Stomach smooth muscle (tissue), 2 donors: ENCODE measurements at regions not wholly inside any gene's neighbourhood (a gene's known extent, or its start where the extent isn't known, plus 50 kb on each side); places are given as distances from the start of the nearest gene placed in this dataset.

Source experiments
- H3K27ac ChIP-seq: one replicate; pipeline ENCODE4 v1.7.0; 2013; ENCODE audit warnings: mild to moderate bottlenecking, low read length, inconsistent platforms
- H3K27me3 ChIP-seq, 2 donors: one replicate each; pipeline ENCODE4 v1.7.0; 2013; ENCODE audit warnings: low read length in 2 of 2; ENCODE audit not compliant: insufficient read depth in 2 of 2, control insufficient read depth in 1 of 2
- H3K36me3 ChIP-seq, 2 donors: one replicate each; pipeline ENCODE4 v1.7.0; 2013; ENCODE audit warnings: low read length in 2 of 2; ENCODE audit not compliant: control insufficient read depth in 2 of 2, insufficient read depth in 2 of 2
- H3K4me1 ChIP-seq: one replicate; pipeline ENCODE4 v1.7.0; 2013; ENCODE audit warnings: low read length; ENCODE audit not compliant: control insufficient read depth, insufficient read depth
- H3K4me3 ChIP-seq, 2 donors: one replicate each; pipeline ENCODE4 v1.7.0; 2013; ENCODE audit warnings: low read length in 2 of 2
- H3K9ac ChIP-seq, 2 donors: one replicate each; pipeline ENCODE4 v1.7.0; 2013; ENCODE audit warnings: low read length in 2 of 2, mild to moderate bottlenecking in 1 of 2
- H3K9me3 ChIP-seq, 2 donors: one replicate each; pipeline ENCODE4 v1.7.0; 2013; ENCODE audit warnings: low read length in 2 of 2; ENCODE audit not compliant: control insufficient read depth in 2 of 2
- donor health status: healthy.
- donor health status: Pancreatic carcinoma.

GRCh38 chr14:95018821-95019220 lies 138.5 kb downstream of the DICER1 start:
- H3K9me3 ChIP-seq, result peaks cover 5 to 12% of the 10 kb centered on the region in 2 donors
- H3K27me3 ChIP-seq, result no peaks in the 10 kb centered on the region
- H3K36me3 ChIP-seq, result no peaks in the 10 kb centered on the region
- H3K27ac ChIP-seq, result no peak overlapping the region
- H3K4me1 ChIP-seq, result peaks cover 2% of the 10 kb centered on the region
- H3K9ac ChIP-seq, result no peak overlapping the region
- H3K4me3 ChIP-seq, result no peak overlapping the region

GRCh38 chr14:95015046-95015445 lies 142.3 kb downstream of the DICER1 start:
- Histone ChIP-seq H3K36me3 (no peaks in the 10 kb centered on the region), H3K9ac (no peak overlapping the region), H3K9me3 (peaks cover 5 to 7% of the 10 kb centered on the region in 2 donors), H3K27ac (no peak overlapping the region), H3K27me3 (no peaks in the 10 kb centered on the region), H3K4me1 (peaks cover 18% of the 10 kb centered on the region), H3K4me3 (no peak overlapping the region)

GRCh38 chr14:95014036-95014435 lies 143.3 kb downstream of the DICER1 start:
- H3K27ac ChIP-seq, result no peak overlapping the region
- H3K9me3 ChIP-seq, result peaks cover 5 to 7% of the 10 kb centered on the region in 2 donors
- peaks cover 23% of the 10 kb centered on the region for H3K4me1 ChIP-seq
- H3K9ac ChIP-seq, result no peak overlapping the region
- H3K4me3 ChIP-seq, result no peak overlapping the region
- H3K36me3 ChIP-seq, result no peaks in the 10 kb centered on the region
- H3K27me3 ChIP-seq, result no peaks in the 10 kb centered on the region

GRCh38 chr14:95011445-95012006 lies 145.8 kb downstream of the DICER1 start:
- H3K27ac ChIP-seq, result no peak overlapping the region
- no peaks in the 10 kb centered on the region for H3K27me3 ChIP-seq
- H3K36me3 ChIP-seq, result no peaks in the 10 kb centered on the region
- peak overlapping the region in 1 of 2 donors; percentile 44 for H3K4me3 ChIP-seq
- H3K9ac ChIP-seq, result no peak overlapping the region
- peaks cover 5 to 7% of the 10 kb centered on the region in 2 donors for H3K9me3 ChIP-seq
- peaks cover 28% of the 10 kb centered on the region for H3K4me1 ChIP-seq

- H3K4me1 ChIP-seq, result peaks cover 26% of the 10 kb centered on the region
- no peak overlapping the region for H3K27ac ChIP-seq
- peak overlapping the region in 1 of 2 donors; percentile 8 for H3K4me3 ChIP-seq
- H3K9ac ChIP-seq, result no peak overlapping the region
- no peaks in the 10 kb centered on the region for H3K27me3 ChIP-seq
- H3K9me3 ChIP-seq, result no peaks in the 10 kb centered on the region
- no peaks in the 10 kb centered on the region for H3K36me3 ChIP-seq
Measured at GRCh38 chr14:95008445-95009217, 148.7 kb downstream of the DICER1 start.

- peaks cover 26% of the 10 kb centered on the region for H3K4me1 ChIP-seq
- H3K36me3 ChIP-seq, result no peaks in the 10 kb centered on the region
- H3K4me3 ChIP-seq, result no peak overlapping the region
- H3K9ac ChIP-seq, result no peak overlapping the region
- H3K9me3 ChIP-seq, result no peaks in the 10 kb centered on the region
- peaks cover 0 to 2% of the 10 kb centered on the region in 2 donors for H3K27me3 ChIP-seq
- H3K27ac ChIP-seq, result no peak overlapping the region
Measured at GRCh38 chr14:95007921-95008320, 149.4 kb downstream of the DICER1 start.

- Histone ChIP-seq H3K9me3 (no peaks in the 10 kb centered on the region), H3K27me3 (peaks cover 0 to 2% of the 10 kb centered on the region in 2 donors), H3K27ac (no peak overlapping the region), H3K36me3 (no peaks in the 10 kb centered on the region), H3K4me3 (no peak overlapping the region), H3K9ac (no peak overlapping the region), H3K4me1 (peaks cover 20% of the 10 kb centered on the region)
Measured at GRCh38 chr14:95006479-95006878, 150.8 kb downstream of the DICER1 start.

GRCh38 chr14:95006051-95006450 lies 151.3 kb downstream of the DICER1 start:
- Histone ChIP-seq H3K27me3 (peaks cover 0 to 2% of the 10 kb centered on the region in 2 donors), H3K9ac (no peak overlapping the region)

GRCh38 chr14:95003099-95003960 lies 154.0 kb downstream of the DICER1 start:
- H3K4me1 ChIP-seq, result peaks cover 2% of the 10 kb centered on the region
- no peak overlapping the region for H3K27ac ChIP-seq
- no peaks in the 10 kb centered on the region for H3K36me3 ChIP-seq
- no peak overlapping the region for H3K4me3 ChIP-seq
- peaks cover 0 to 6% of the 10 kb centered on the region in 2 donors for H3K27me3 ChIP-seq
- no peak overlapping the region for H3K9ac ChIP-seq
- H3K9me3 ChIP-seq, result no peaks in the 10 kb centered on the region

More at GRCh38 chr14:95006051-95006450, 151.3 kb downstream of the DICER1 start:
- Histone ChIP-seq H3K27ac (no peak overlapping the region), H3K4me3 (no peak overlapping the region), H3K9me3 (no peaks in the 10 kb centered on the region), H3K36me3 (no peaks in the 10 kb centered on the region), H3K4me1 (peaks cover 16% of the 10 kb centered on the region)

GRCh38 chr14:94998685-94999084 lies 158.6 kb downstream of the DICER1 start:
- Histone ChIP-seq H3K27ac (no peak overlapping the region), H3K36me3 (no peaks in the 10 kb centered on the region), H3K9ac (no peak overlapping the region), H3K4me3 (no peak overlapping the region), H3K4me1 (no peaks in the 10 kb centered on the region), H3K9me3 (no peaks in the 10 kb centered on the region), H3K27me3 (peaks cover 0 to 6% of the 10 kb centered on the region in 2 donors)
